D721Med (cell line): ENCODE measurements at regions not wholly inside any gene's neighbourhood (a gene's known extent, or its start where the extent isn't known, plus 50 kb on each side); places are given as distances from the start of the nearest gene placed in this dataset.

ENCODE experiments used
- DNase-seq: peaks from one replicate; pipeline ENCODE4 v3.0.0; 2011; ENCODE audit warnings: low spot score; ENCODE audit not compliant: insufficient read length
- FAIRE-seq: peaks from 2 replicates; lab custom pipeline; 2011; peaks lifted over from hg19 to GRCh38; lab: Jason Lieb, UNC
- CTCF ChIP-seq: IDR thresholded peaks from 2 replicates; pipeline ENCODE4 v1.5.1; 2012; ENCODE audit warnings: mild to moderate bottlenecking, control low read depth; ENCODE audit not compliant: insufficient read depth; ENCODE audit errors: missing control alignments

GRCh38 chr7:85833066-85833465 is 646.2 kb upstream of the SEMA3D start:
- DNase-seq: no peak
- TF ChIP-seq CTCF: no peak
- no peak for FAIRE-seq

GRCh38 chr7:85830982-85831381 is 644.1 kb upstream of the SEMA3D start:
- DNase-seq (no peak), FAIRE-seq (no peak)
- no peak for TF ChIP-seq CTCF

- DNase-seq: no peak
- peak; percentile 56 for TF ChIP-seq CTCF
- no peak for FAIRE-seq
Observed at GRCh38 chr7:85829817-85830432, 643.1 kb upstream of the SEMA3D start.

GRCh38 chr7:85829176-85829575 is 642.3 kb upstream of the SEMA3D start:
- DNase-seq (no peak), FAIRE-seq (no peak)
- no peak for TF ChIP-seq CTCF

- DNase-seq (no peak), FAIRE-seq (no peak)
- no peak for TF ChIP-seq CTCF
Observed at GRCh38 chr7:85828614-85829013, 641.8 kb upstream of the SEMA3D start.

GRCh38 chr7:85823396-85824080 is 636.7 kb upstream of the SEMA3D start:
- no peak for FAIRE-seq
- no peak for TF ChIP-seq CTCF
- no peak for DNase-seq

GRCh38 chr7:85821926-85822325 is 635.1 kb upstream of the SEMA3D start:
- FAIRE-seq: no peak
- TF ChIP-seq CTCF: no peak
- DNase-seq: no peak
